H9 (cell line): ENCODE measurements at regions not wholly inside any gene's neighbourhood (a gene's known extent, or its start where the extent isn't known, plus 50 kb on each side); places are given as distances from the start of the nearest gene placed in this dataset.

Experiments
- DNase-seq: peaks from one replicate; pipeline ENCODE4 v3.0.0-alpha.2; 2017
- H2AFZ ChIP-seq: one replicate; pipeline ENCODE4 v1.6.1; 2013; ENCODE audit warnings: mild to moderate bottlenecking, low read length, control low read depth, moderate library complexity
- H2AK5ac ChIP-seq: 2 replicates; pipeline ENCODE4 v1.6.1; 2013; ENCODE audit warnings: low read length, control low read depth, mixed read lengths; ENCODE audit not compliant: insufficient read length
- H2BK120ac ChIP-seq: one replicate; pipeline ENCODE4 v1.6.1; 2013; ENCODE audit warnings: low read depth, mild to moderate bottlenecking, low read length, control low read depth, inconsistent platforms; ENCODE audit not compliant: poor library complexity, severe bottlenecking
- H2BK12ac ChIP-seq: 2 replicates; pipeline ENCODE4 v1.6.1; 2013; ENCODE audit warnings: low read length, control low read depth, mixed read lengths, low read depth; ENCODE audit not compliant: insufficient read length
- H2BK15ac ChIP-seq: 2 replicates; pipeline ENCODE4 v1.6.1; 2013; ENCODE audit warnings: low read depth, low read length, control low read depth
- H2BK20ac ChIP-seq: one replicate; pipeline ENCODE4 v1.6.1; 2013; ENCODE audit warnings: low read depth, mild to moderate bottlenecking, low read length, control low read depth, inconsistent platforms; ENCODE audit not compliant: poor library complexity, severe bottlenecking
- H2BK5ac ChIP-seq: 2 replicates; pipeline ENCODE4 v1.6.1; 2013; ENCODE audit warnings: low read length, control low read depth, mixed read lengths; ENCODE audit not compliant: insufficient read length
- H3K14ac ChIP-seq: 2 replicates; pipeline ENCODE4 v1.6.1; 2013; ENCODE audit warnings: low read length, control low read depth; ENCODE audit not compliant: insufficient read depth
- H3K18ac ChIP-seq: 2 replicates; pipeline ENCODE4 v1.6.1; 2013; ENCODE audit warnings: low read depth, mild to moderate bottlenecking, mixed read lengths, low read length, control low read depth; ENCODE audit not compliant: insufficient read length
- H3K23ac ChIP-seq: 2 replicates; pipeline ENCODE4 v1.6.1; 2013; ENCODE audit warnings: low read length, control low read depth, mixed read lengths, low read depth; ENCODE audit not compliant: insufficient read length
- H3K23me2 ChIP-seq: 2 replicates; pipeline ENCODE4 v1.6.1; 2013; ENCODE audit warnings: low read depth, mild to moderate bottlenecking, mixed read lengths, low read length, control low read depth; ENCODE audit not compliant: insufficient read length, poor library complexity, severe bottlenecking
- H3K27ac ChIP-seq: 2 replicates; pipeline ENCODE4 v1.5.1; 2013; ENCODE audit warnings: low read length, control low read depth, mixed read lengths, low read depth; ENCODE audit not compliant: insufficient read length
- H3K27me3 ChIP-seq: 2 replicates; pipeline ENCODE4 v1.6.1; 2013; ENCODE audit warnings: low read length, control low read depth, inconsistent platforms; ENCODE audit not compliant: insufficient read depth
- H3K4ac ChIP-seq: 2 replicates; pipeline ENCODE4 v1.6.1; 2013; ENCODE audit warnings: low read depth, mild to moderate bottlenecking, control low read depth, inconsistent platforms, low read length, moderate library complexity
- H3K4me1 ChIP-seq: 2 replicates; pipeline ENCODE4 v1.6.1; 2013; ENCODE audit warnings: low read length, control low read depth, inconsistent platforms; ENCODE audit not compliant: insufficient read depth
- H3K4me2 ChIP-seq: 2 replicates; pipeline ENCODE4 v1.6.1; 2013; ENCODE audit warnings: low read length, control low read depth, mixed read lengths; ENCODE audit not compliant: insufficient read length, insufficient read depth
- H3K56ac ChIP-seq: 2 replicates; pipeline ENCODE4 v1.6.1; 2013; ENCODE audit warnings: low read depth, mild to moderate bottlenecking, mixed read lengths, low read length, control low read depth; ENCODE audit not compliant: insufficient read length
- H3K79me1 ChIP-seq: 2 replicates; pipeline ENCODE4 v1.6.1; 2013; ENCODE audit warnings: low read depth, mild to moderate bottlenecking, moderate library complexity, low read length, control low read depth, inconsistent platforms; ENCODE audit not compliant: insufficient read depth, poor library complexity, severe bottlenecking
- H3K79me2 ChIP-seq: 2 replicates; pipeline ENCODE4 v1.6.1; 2013; ENCODE audit warnings: low read length, control low read depth, inconsistent platforms; ENCODE audit not compliant: insufficient read depth
- H3K9ac ChIP-seq: 2 replicates; pipeline ENCODE4 v1.6.1; 2013; ENCODE audit warnings: low read length, control low read depth, mixed read lengths; ENCODE audit not compliant: insufficient read length; ENCODE audit errors: extremely low read depth
- H3K9me3 ChIP-seq: one replicate; pipeline ENCODE4 v1.6.1; 2013; ENCODE audit warnings: low read depth, low read length, inconsistent platforms; ENCODE audit not compliant: control insufficient read depth
- H3T11ph ChIP-seq: one replicate; pipeline ENCODE4 v1.6.1; 2013; ENCODE audit warnings: mild to moderate bottlenecking, low read length, control low read depth, inconsistent platforms
- H4K20me1 ChIP-seq: one replicate; pipeline ENCODE4 v1.6.1; 2013; ENCODE audit not compliant: control insufficient read depth, insufficient read length, insufficient read depth
- H4K5ac ChIP-seq: 2 replicates; pipeline ENCODE4 v1.6.1; 2013; ENCODE audit warnings: low read depth, mild to moderate bottlenecking, mixed read lengths, low read length, control low read depth; ENCODE audit not compliant: insufficient read length
- H4K8ac ChIP-seq: replicated peaks from 2 replicates; pipeline ENCODE4 v1.6.1; 2013; ENCODE audit warnings: low read length, control low read depth, mixed read lengths, low read depth; ENCODE audit not compliant: insufficient read length
- H4K91ac ChIP-seq: 2 replicates; pipeline ENCODE4 v1.6.1; 2013; ENCODE audit warnings: low read depth, mild to moderate bottlenecking, moderate library complexity, mixed read lengths, low read length, control low read depth; ENCODE audit not compliant: insufficient read length
- H3K27ac Mint-ChIP-seq, 3 experiments: 2 replicates in 2 of 3; 3 replicates in 1 of 3; pipeline ENCODE4 v1.8.0; 2020 to 2021; ENCODE audit warnings: mixed read lengths in 3 of 3, mild to moderate bottlenecking in 1 of 3, moderate library complexity in 1 of 3
- H3K27me3 Mint-ChIP-seq: 2 replicates; pipeline ENCODE4 v1.8.0; 2021; ENCODE audit warnings: low read depth, mild to moderate bottlenecking, moderate library complexity, mixed read lengths
- H3K36me3 Mint-ChIP-seq, 3 experiments: 2 replicates in 2 of 3; 3 replicates in 1 of 3; pipeline ENCODE4 v1.8.0; 2020 to 2021; ENCODE audit warnings: low read depth in 3 of 3, mixed read lengths in 3 of 3; ENCODE audit not compliant: insufficient read depth in 1 of 3
- H3K4me1 Mint-ChIP-seq, 2 experiments: 2 replicates each; pipeline ENCODE4 v1.8.0; 2020; ENCODE audit warnings: mixed read lengths in 2 of 2
- H3K4me3 Mint-ChIP-seq, 2 experiments: 2 replicates in 1 of 2; 3 replicates in 1 of 2; pipeline ENCODE4 v1.8.0; 2020 to 2021; ENCODE audit warnings: mild to moderate bottlenecking in 2 of 2, mixed read lengths in 2 of 2, moderate library complexity in 1 of 2
- H3K9me3 Mint-ChIP-seq, 2 experiments: 2 replicates in 1 of 2; 3 replicates in 1 of 2; pipeline ENCODE4 v1.8.0; 2020; ENCODE audit warnings: mild to moderate bottlenecking in 2 of 2, mixed read lengths in 2 of 2, moderate library complexity in 1 of 2
- WGBS: extraction: QIAGEN DNeasy Blood & Tissue Kit; methylation state at CpG from one replicate; pipeline ENCODE4 v1.1.7; 2013; ENCODE audit warnings: missing lambda C conversion rate, low lambda C conversion rate, mixed read lengths; ENCODE audit not compliant: insufficient read length; ENCODE audit errors: extremely low coverage; 5-methylcytosine and 5-hydroxymethylcytosine counted together
- TF ChIP-seq, protein P1 (sequence below): fragments of 200-600 bp; sonication (generic); conservative IDR thresholded peaks from 3 replicates; pipeline ENCODE4 v1.8.0; 2021; ENCODE audit warnings: antibody characterized with exemption, mild to moderate bottlenecking

- no peaks in the 10 kb centered on the region for H3K79me1 ChIP-seq
- H4K8ac ChIP-seq = no peak overlapping the region
- no peak overlapping the region for H3T11ph ChIP-seq
- no peak overlapping the region for H3K23ac ChIP-seq
- H2BK15ac ChIP-seq = no peak overlapping the region
- no peak overlapping the region for H4K5ac ChIP-seq
- H4K91ac ChIP-seq = no peak overlapping the region
- H3K27ac ChIP-seq = no peak overlapping the region
- peaks cover 14 to 16% of the 10 kb centered on the region in 2 experiments for H3K9me3 Mint-ChIP-seq
- H4K20me1 ChIP-seq = no peaks in the 10 kb centered on the region
- H3K4ac ChIP-seq = no peak overlapping the region
- no CpG with 5 or more reads among the region's 2 CpGs for WGBS
- no peak for DNase-seq
- H3K4me1 Mint-ChIP-seq = peaks cover 5 to 6% of the 10 kb centered on the region in 2 experiments
- peaks cover 5 to 22% (median 10%) of the 10 kb centered on the region in 3 experiments; a peak in 6 of 7 replicates for H3K36me3 Mint-ChIP-seq
- TF ChIP-seq, protein P1, sequence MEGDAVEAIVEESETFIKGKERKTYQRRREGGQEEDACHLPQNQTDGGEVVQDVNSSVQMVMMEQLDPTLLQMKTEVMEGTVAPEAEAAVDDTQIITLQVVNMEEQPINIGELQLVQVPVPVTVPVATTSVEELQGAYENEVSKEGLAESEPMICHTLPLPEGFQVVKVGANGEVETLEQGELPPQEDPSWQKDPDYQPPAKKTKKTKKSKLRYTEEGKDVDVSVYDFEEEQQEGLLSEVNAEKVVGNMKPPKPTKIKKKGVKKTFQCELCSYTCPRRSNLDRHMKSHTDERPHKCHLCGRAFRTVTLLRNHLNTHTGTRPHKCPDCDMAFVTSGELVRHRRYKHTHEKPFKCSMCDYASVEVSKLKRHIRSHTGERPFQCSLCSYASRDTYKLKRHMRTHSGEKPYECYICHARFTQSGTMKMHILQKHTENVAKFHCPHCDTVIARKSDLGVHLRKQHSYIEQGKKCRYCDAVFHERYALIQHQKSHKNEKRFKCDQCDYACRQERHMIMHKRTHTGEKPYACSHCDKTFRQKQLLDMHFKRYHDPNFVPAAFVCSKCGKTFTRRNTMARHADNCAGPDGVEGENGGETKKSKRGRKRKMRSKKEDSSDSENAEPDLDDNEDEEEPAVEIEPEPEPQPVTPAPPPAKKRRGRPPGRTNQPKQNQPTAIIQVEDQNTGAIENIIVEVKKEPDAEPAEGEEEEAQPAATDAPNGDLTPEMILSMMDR = no peak
- no peak overlapping the region for H2BK12ac ChIP-seq
- no peak overlapping the region for H3K14ac ChIP-seq
- H2AK5ac ChIP-seq = no peak overlapping the region
- H2BK5ac ChIP-seq = no peak overlapping the region
- H2BK120ac ChIP-seq = no peak overlapping the region
- H3K79me2 ChIP-seq = no peaks in the 10 kb centered on the region
- H3K27me3 Mint-ChIP-seq = no peaks in the 10 kb centered on the region
- H3K4me1 ChIP-seq = no peaks in the 10 kb centered on the region; the same call in 1 of the 2 replicates
- H2AFZ ChIP-seq = no peak overlapping the region
- no peaks in the 10 kb centered on the region for H3K9me3 ChIP-seq
- H3K9ac ChIP-seq = no peak overlapping the region
- H3K56ac ChIP-seq = no peak overlapping the region
- H3K27ac Mint-ChIP-seq = no peak overlapping the region
- H3K4me3 Mint-ChIP-seq = no peak overlapping the region
- H3K23me2 ChIP-seq = no peaks in the 10 kb centered on the region
- no peak overlapping the region for H2BK20ac ChIP-seq
- H3K18ac ChIP-seq = no peak overlapping the region
- H3K4me2 ChIP-seq = no peak overlapping the region
- no peaks in the 10 kb centered on the region for H3K27me3 ChIP-seq
Measured at GRCh38 chr5:167363065-167363464, 928.4 kb upstream of the WWC1 start.
